ENCODE measurements at regions not wholly inside any gene's neighbourhood (a gene's known extent, or its start where the extent isn't known, plus 50 kb on each side); places are given as distances from the start of the nearest gene placed in this dataset.
A peak's percentile ranks its signal among the peaks of the same experiment; 100 is the strongest.

DNA sequence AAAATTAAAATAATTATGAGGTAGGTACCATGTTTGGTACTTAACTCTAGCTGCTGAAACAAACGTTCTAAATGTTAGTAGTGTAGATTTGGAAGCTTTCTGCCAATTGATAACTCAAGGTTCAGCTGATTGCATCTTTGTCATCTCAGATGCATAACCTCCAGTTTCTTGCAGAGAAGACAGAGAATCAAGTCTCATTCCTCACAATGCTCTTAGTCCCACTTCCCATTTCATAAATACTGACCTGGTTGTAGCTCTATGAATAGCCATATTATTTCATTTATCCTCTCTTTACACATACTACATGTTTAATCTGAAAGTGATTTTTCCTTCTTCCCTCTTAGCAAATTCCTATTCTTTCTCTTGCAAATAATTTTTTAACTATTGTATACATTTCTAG is 178.5 kb upstream of the SETBP1 start:
- H3K27ac ChIP-seq (ENCODE audit: insufficient read depth in 1 of 2, low read depth in 1 of 2, low read length in 2 of 2, poor library complexity in 1 of 2, severe bottlenecking in 2 of 2) = no peak overlapping the region
- ChIA-PET POLR2A (no interaction called here), CTCF (no interaction called here)
- no peaks in the 10 kb centered on the region for H3K36me3 ChIP-seq (ENCODE audit: control insufficient read depth in 4 of 4, insufficient read depth in 4 of 4, low read length in 3 of 4)
- H3K27me3 ChIP-seq (replicated peaks in 2 of 5; ENCODE audit: control insufficient read depth in 4 of 5, insufficient read depth in 5 of 5, low read length in 4 of 5) = no peaks in the 10 kb centered on the region
- no peak for DNase-seq
- no peak overlapping the region for H3K4me3 ChIP-seq (ENCODE audit: control insufficient read depth in 1 of 7, extremely low read depth in 1 of 7, insufficient read depth in 4 of 7, low read depth in 2 of 7, low read length in 6 of 7)
- 80% methylated on average over 1 of the region's 1 CpG for WGBS (ENCODE audit: insufficient coverage)
- H3K4me1 ChIP-seq (ENCODE audit: control extremely low read depth in 1 of 4, control insufficient read depth in 4 of 4, insufficient read depth in 4 of 4, low read length in 3 of 4) = peaks cover 19 to 49% (median 31%) of the 10 kb centered on the region in 4 experiments
- H3K9me3 ChIP-seq (ENCODE audit: control extremely low read depth in 1 of 5, control insufficient read depth in 4 of 5, insufficient read depth in 2 of 5, low read depth in 1 of 5, low read length in 4 of 5) = no peaks in the 10 kb centered on the region

- POLR2A ChIA-PET = interaction anchor here (0.5 to 0.7 kb wide), 2 partner anchors 96 to 833 kb away, joined by 3 read pairs; no protein-coding TSS in a partner anchor
Observed at GRCh38 chr18:44502790-44503189, 177.9 kb upstream of the SETBP1 start.

GRCh38 chr18:44503854-44504253 is 176.8 kb upstream of the SETBP1 start:
- no peaks in the 10 kb centered on the region for H3K9me3 ChIP-seq (ENCODE audit: control extremely low read depth in 1 of 5, control insufficient read depth in 4 of 5, insufficient read depth in 2 of 5, low read depth in 1 of 5, low read length in 4 of 5)
- H3K4me1 ChIP-seq (ENCODE audit: control extremely low read depth in 1 of 4, control insufficient read depth in 4 of 4, insufficient read depth in 4 of 4, low read length in 3 of 4) = peaks cover 28 to 64% (median 46%) of the 10 kb centered on the region in 4 experiments
- H3K4me3 ChIP-seq (ENCODE audit: control insufficient read depth in 1 of 7, extremely low read depth in 1 of 7, insufficient read depth in 4 of 7, low read depth in 2 of 7, low read length in 6 of 7) = no peak overlapping the region
- H3K27me3 ChIP-seq (replicated peaks in 2 of 5; ENCODE audit: control insufficient read depth in 4 of 5, insufficient read depth in 5 of 5, low read length in 4 of 5) = no peaks in the 10 kb centered on the region
- ChIA-PET CTCF (no interaction called here), POLR2A (no interaction called here)
- WGBS (ENCODE audit: insufficient coverage) = no CpG with 5 or more reads among the region's 1 CpG
- H3K27ac ChIP-seq (ENCODE audit: insufficient read depth in 1 of 2, low read depth in 1 of 2, low read length in 2 of 2, poor library complexity in 1 of 2, severe bottlenecking in 2 of 2) = no peak overlapping the region
- H3K36me3 ChIP-seq (ENCODE audit: control insufficient read depth in 4 of 4, insufficient read depth in 4 of 4, low read length in 3 of 4) = no peaks in the 10 kb centered on the region
- DNase-seq = no peak

More at GRCh38 chr18:44502790-44503189, 177.9 kb upstream of the SETBP1 start:
- no peaks in the 10 kb centered on the region for H3K27me3 ChIP-seq (replicated peaks in 2 of 5; ENCODE audit: control insufficient read depth in 4 of 5, insufficient read depth in 5 of 5, low read length in 4 of 5)
- no peaks in the 10 kb centered on the region for H3K9me3 ChIP-seq (ENCODE audit: control extremely low read depth in 1 of 5, control insufficient read depth in 4 of 5, insufficient read depth in 2 of 5, low read depth in 1 of 5, low read length in 4 of 5)
- peaks cover 24 to 54% (median 36%) of the 10 kb centered on the region in 4 experiments for H3K4me1 ChIP-seq (ENCODE audit: control extremely low read depth in 1 of 4, control insufficient read depth in 4 of 4, insufficient read depth in 4 of 4, low read length in 3 of 4)
- H3K27ac ChIP-seq (ENCODE audit: insufficient read depth in 1 of 2, low read depth in 1 of 2, low read length in 2 of 2, poor library complexity in 1 of 2, severe bottlenecking in 2 of 2) = no peak overlapping the region
- CTCF ChIA-PET = no interaction called here
- DNase-seq = peak in 2 of 3 donors; percentile 50 to 73
- no peaks in the 10 kb centered on the region for H3K36me3 ChIP-seq (ENCODE audit: control insufficient read depth in 4 of 4, insufficient read depth in 4 of 4, low read length in 3 of 4)
- H3K4me3 ChIP-seq (ENCODE audit: control insufficient read depth in 1 of 7, extremely low read depth in 1 of 7, insufficient read depth in 4 of 7, low read depth in 2 of 7, low read length in 6 of 7) = no peak overlapping the region

DNA sequence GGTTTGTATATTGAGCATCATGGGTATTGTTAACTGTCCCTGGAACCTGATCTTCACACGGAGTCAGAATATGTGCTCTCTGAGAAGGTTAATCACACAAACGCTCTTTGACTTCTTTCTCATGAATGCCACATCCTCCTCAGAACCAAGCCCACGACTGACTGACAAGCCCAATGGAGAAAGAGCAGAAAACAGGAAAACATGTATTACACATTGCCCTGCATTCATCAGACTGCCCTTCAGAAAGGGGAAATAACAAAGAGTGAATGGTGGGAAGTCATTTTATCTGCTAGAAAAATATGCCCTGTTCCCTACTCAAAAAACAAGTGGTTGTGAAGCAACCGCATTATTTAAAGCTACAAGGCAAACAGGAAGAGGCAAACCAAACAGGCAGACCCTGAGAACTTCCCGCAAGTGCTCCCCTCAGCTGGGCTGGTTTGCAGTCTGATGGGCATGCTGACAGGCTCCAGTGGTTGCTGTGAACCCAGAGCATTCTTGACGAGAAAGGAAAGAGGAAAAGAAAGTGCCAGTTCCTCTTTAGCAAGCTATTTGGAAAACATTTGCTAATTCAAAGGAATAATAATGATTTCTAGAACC is 172.9 kb upstream of the SETBP1 start:
- Histone ChIP-seq H3K4me3 (ENCODE audit: control insufficient read depth in 1 of 7, extremely low read depth in 1 of 7, insufficient read depth in 4 of 7, low read depth in 2 of 7, low read length in 6 of 7) (peak overlapping the region in 2 of 7 experiments; percentile 29 to 41), H3K36me3 (ENCODE audit: control insufficient read depth in 4 of 4, insufficient read depth in 4 of 4, low read length in 3 of 4) (no peaks in the 10 kb centered on the region), H3K4me1 (ENCODE audit: control extremely low read depth in 1 of 4, control insufficient read depth in 4 of 4, insufficient read depth in 4 of 4, low read length in 3 of 4) (peaks cover 20 to 63% (median 41%) of the 10 kb centered on the region in 4 experiments), H3K27me3 (replicated peaks in 2 of 5; ENCODE audit: control insufficient read depth in 4 of 5, insufficient read depth in 5 of 5, low read length in 4 of 5) (no peaks in the 10 kb centered on the region), H3K9me3 (ENCODE audit: control extremely low read depth in 1 of 5, control insufficient read depth in 4 of 5, insufficient read depth in 2 of 5, low read depth in 1 of 5, low read length in 4 of 5) (no peaks in the 10 kb centered on the region), H3K27ac (ENCODE audit: insufficient read depth in 1 of 2, low read depth in 1 of 2, low read length in 2 of 2, poor library complexity in 1 of 2, severe bottlenecking in 2 of 2) (peak overlapping the region; percentile 77 to 80)
- WGBS (ENCODE audit: insufficient coverage) = 0% methylated on average over 4 of the region's 6 CpGs
- peak; percentile 87 to 98 (median 95) for DNase-seq
- ChIA-PET CTCF (interaction anchor here (1.2 to 1.3 kb wide), 4 partner anchors 10 to 598 kb away, joined by 3 to 6 read pairs (median 4); no protein-coding TSS in a partner anchor), POLR2A (interaction anchor here (0.6 kb wide), 1 partner anchor 72 kb away, joined by 3 read pairs; no protein-coding TSS in a partner anchor)

- Histone ChIP-seq H3K9me3 (ENCODE audit: control extremely low read depth in 1 of 5, control insufficient read depth in 4 of 5, insufficient read depth in 2 of 5, low read depth in 1 of 5, low read length in 4 of 5) (no peaks in the 10 kb centered on the region), H3K27ac (ENCODE audit: insufficient read depth in 1 of 2, low read depth in 1 of 2, low read length in 2 of 2, poor library complexity in 1 of 2, severe bottlenecking in 2 of 2) (peak overlapping the region; percentile 77 to 80), H3K4me3 (ENCODE audit: control insufficient read depth in 1 of 7, extremely low read depth in 1 of 7, insufficient read depth in 4 of 7, low read depth in 2 of 7, low read length in 6 of 7) (peak overlapping the region in 1 of 7 experiments; percentile 41), H3K27me3 (replicated peaks in 2 of 5; ENCODE audit: control insufficient read depth in 4 of 5, insufficient read depth in 5 of 5, low read length in 4 of 5) (no peaks in the 10 kb centered on the region), H3K4me1 (ENCODE audit: control extremely low read depth in 1 of 4, control insufficient read depth in 4 of 4, insufficient read depth in 4 of 4, low read length in 3 of 4) (peaks cover 20 to 59% (median 37%) of the 10 kb centered on the region in 4 experiments), H3K36me3 (ENCODE audit: control insufficient read depth in 4 of 4, insufficient read depth in 4 of 4, low read length in 3 of 4) (no peaks in the 10 kb centered on the region)
- WGBS (ENCODE audit: insufficient coverage) = 100% methylated on average over 1 of the region's 3 CpGs
- ChIA-PET POLR2A (no interaction called here), CTCF (interaction anchor here (1.2 to 1.3 kb wide), 4 partner anchors 10 to 597 kb away, joined by 3 to 6 read pairs (median 4); no protein-coding TSS in a partner anchor)
- no peak for DNase-seq
Observed at GRCh38 chr18:44508474-44508873, 172.2 kb upstream of the SETBP1 start.

- ChIA-PET POLR2A (no interaction called here), CTCF (interaction anchor here (1.1 to 1.3 kb wide), 4 partner anchors 11 to 596 kb away, joined by 3 to 4 read pairs (median 3); no protein-coding TSS in a partner anchor)
- no peak for DNase-seq
- Histone ChIP-seq H3K27ac (ENCODE audit: insufficient read depth in 1 of 2, low read depth in 1 of 2, low read length in 2 of 2, poor library complexity in 1 of 2, severe bottlenecking in 2 of 2) (peak overlapping the region in 1 of 2 experiments; percentile 80), H3K9me3 (ENCODE audit: control extremely low read depth in 1 of 5, control insufficient read depth in 4 of 5, insufficient read depth in 2 of 5, low read depth in 1 of 5, low read length in 4 of 5) (no peaks in the 10 kb centered on the region), H3K4me3 (ENCODE audit: control insufficient read depth in 1 of 7, extremely low read depth in 1 of 7, insufficient read depth in 4 of 7, low read depth in 2 of 7, low read length in 6 of 7) (peak overlapping the region in 1 of 7 experiments; percentile 3), H3K27me3 (replicated peaks in 2 of 5; ENCODE audit: control insufficient read depth in 4 of 5, insufficient read depth in 5 of 5, low read length in 4 of 5) (no peaks in the 10 kb centered on the region), H3K36me3 (ENCODE audit: control insufficient read depth in 4 of 4, insufficient read depth in 4 of 4, low read length in 3 of 4) (no peaks in the 10 kb centered on the region), H3K4me1 (ENCODE audit: control extremely low read depth in 1 of 4, control insufficient read depth in 4 of 4, insufficient read depth in 4 of 4, low read length in 3 of 4) (peaks cover 20 to 59% (median 37%) of the 10 kb centered on the region in 4 experiments)
- 95% methylated on average over 2 of the region's 2 CpGs for WGBS (ENCODE audit: insufficient coverage)
Observed at GRCh38 chr18:44509048-44509447, 171.6 kb upstream of the SETBP1 start.

- POLR2A ChIA-PET = no interaction called here
- no peak overlapping the region for H3K27ac ChIP-seq (ENCODE audit: insufficient read depth in 1 of 2, low read depth in 1 of 2, low read length in 2 of 2, poor library complexity in 1 of 2, severe bottlenecking in 2 of 2)
- H3K4me1 ChIP-seq (ENCODE audit: control extremely low read depth in 1 of 4, control insufficient read depth in 4 of 4, insufficient read depth in 4 of 4, low read length in 3 of 4) = peaks cover 21 to 64% (median 47%) of the 10 kb centered on the region in 4 experiments
- DNase-seq = no peak
- no peaks in the 10 kb centered on the region for H3K27me3 ChIP-seq (replicated peaks in 2 of 5; ENCODE audit: control insufficient read depth in 4 of 5, insufficient read depth in 5 of 5, low read length in 4 of 5)
- CTCF ChIA-PET = interaction anchor here (1.4 kb wide), 1 partner anchor 9 kb away, joined by 4 read pairs; no protein-coding TSS in a partner anchor
- H3K36me3 ChIP-seq (ENCODE audit: control insufficient read depth in 4 of 4, insufficient read depth in 4 of 4, low read length in 3 of 4) = no peaks in the 10 kb centered on the region
- H3K9me3 ChIP-seq (ENCODE audit: control extremely low read depth in 1 of 5, control insufficient read depth in 4 of 5, insufficient read depth in 2 of 5, low read depth in 1 of 5, low read length in 4 of 5) = no peaks in the 10 kb centered on the region
- WGBS (ENCODE audit: insufficient coverage) = 83% methylated on average over 2 of the region's 6 CpGs
- H3K4me3 ChIP-seq (ENCODE audit: control insufficient read depth in 1 of 7, extremely low read depth in 1 of 7, insufficient read depth in 4 of 7, low read depth in 2 of 7, low read length in 6 of 7) = no peak overlapping the region
Observed at GRCh38 chr18:44510390-44510789, 170.3 kb upstream of the SETBP1 start.
